GM19452 (cell line): ENCODE measurements at regions not wholly inside any gene's neighbourhood (a gene's known extent, or its start where the extent isn't known, plus 50 kb on each side); places are given as distances from the start of the nearest gene placed in this dataset.
"Not testable (repeated sequence)": the region's sequence is repeated elsewhere in the genome, so short reads cannot be mapped to it uniquely, and the experiment has no call there.

Experiments used
- ATAC-seq: cut with Tn5 transposase; IDR thresholded peaks from one replicate; pipeline ENCODE4 v1.9.1; 2021; ENCODE audit not compliant: unreplicated experiment

- ATAC-seq = no peak
Measured at GRCh38 chr3:110846971-110847370, 224.6 kb upstream of the NECTIN3 start.

- ATAC-seq = no peak
Measured at GRCh38 chr3:110849064-110849463, 222.6 kb upstream of the NECTIN3 start.

- no peak for ATAC-seq
Measured at GRCh38 chr3:110851736-110852135, 219.9 kb upstream of the NECTIN3 start.

- no peak for ATAC-seq
Measured at GRCh38 chr3:110855207-110855606, 216.4 kb upstream of the NECTIN3 start.

- no peak for ATAC-seq
Measured at GRCh38 chr3:110856916-110857315, 214.7 kb upstream of the NECTIN3 start.

- no peak for ATAC-seq
Measured at GRCh38 chr3:110858549-110858948, 213.1 kb upstream of the NECTIN3 start.

- ATAC-seq = no peak
Measured at GRCh38 chr3:110859336-110859735, 212.3 kb upstream of the NECTIN3 start.

GRCh38 chr3:110859993-110860392 is 211.6 kb upstream of the NECTIN3 start:
- ATAC-seq = no peak

- ATAC-seq = no peak
Measured at GRCh38 chr3:110865934-110866333, 205.7 kb upstream of the NECTIN3 start.

GRCh38 chr3:110868106-110868505 is 203.5 kb upstream of the NECTIN3 start:
- no peak for ATAC-seq

- no peak for ATAC-seq
Measured at GRCh38 chr3:110869736-110870135, 201.9 kb upstream of the NECTIN3 start.

GRCh38 chr3:110871869-110872268 is 199.7 kb upstream of the NECTIN3 start:
- ATAC-seq = no peak

- no peak for ATAC-seq
Measured at GRCh38 chr3:110878692-110879091, 192.9 kb upstream of the NECTIN3 start.

GRCh38 chr3:110881069-110881468 is 190.5 kb upstream of the NECTIN3 start:
- ATAC-seq = peak; percentile 88

- no peak for ATAC-seq
Measured at GRCh38 chr3:110886222-110886893, 185.3 kb upstream of the NECTIN3 start.

GRCh38 chr3:110887176-110887575 is 184.4 kb upstream of the NECTIN3 start:
- ATAC-seq = no peak

GRCh38 chr3:110888625-110889375 is 182.8 kb upstream of the NECTIN3 start:
- ATAC-seq = not testable (repeated sequence)

GRCh38 chr3:110889376-110889699 is 182.3 kb upstream of the NECTIN3 start:
- not testable (repeated sequence) for ATAC-seq

- no peak for ATAC-seq
Measured at GRCh38 chr3:110894574-110894973, 177.0 kb upstream of the NECTIN3 start.

GRCh38 chr3:110895054-110895453 is 176.6 kb upstream of the NECTIN3 start:
- no peak for ATAC-seq

GRCh38 chr3:110897046-110897445 is 174.6 kb upstream of the NECTIN3 start:
- no peak for ATAC-seq

GRCh38 chr3:110900576-110900975 is 171.0 kb upstream of the NECTIN3 start:
- no peak for ATAC-seq

GRCh38 chr3:110901536-110901935 is 170.1 kb upstream of the NECTIN3 start:
- no peak for ATAC-seq
